WTC11 (cell line): ENCODE measurements at regions not wholly inside any gene's neighbourhood (a gene's known extent, or its start where the extent isn't known, plus 50 kb on each side); places are given as distances from the start of the nearest gene placed in this dataset.

Source experiments
- ATAC-seq: fragments of 200-7000 bp; cut with Tn5 transposase; 2 replicates; pipeline ENCODE4 v1.10.0; 2021; ENCODE audit warnings: mild to moderate bottlenecking, moderate library complexity
- CTCF ChIA-PET: fragments of 300-600 bp; sonication (Branson Sonifier 250); formaldehyde crosslinking; loops from one replicate; lab custom pipeline; 2021; ENCODE audit warnings: antibody characterized with exemption; lab: Charles Lee
- POLR2A ChIA-PET: fragments of 350-600 bp; sonication (Branson Sonifier 250); formaldehyde crosslinking; loops from one replicate; lab custom pipeline; 2021; ENCODE audit warnings: antibody characterized with exemption; lab: Charles Lee
- DNase-seq: peaks from one replicate; pipeline ENCODE4 v3.0.0; 2021; ENCODE audit warnings: low spot score
- H3K27ac Mint-ChIP-seq: 2 replicates; pipeline ENCODE4 v1.8.0; 2021; ENCODE audit warnings: mixed read lengths
- H3K27me3 Mint-ChIP-seq: 2 replicates; pipeline ENCODE4 v1.8.0; 2021; ENCODE audit warnings: low read depth, mild to moderate bottlenecking, moderate library complexity, mixed read lengths
- H3K36me3 Mint-ChIP-seq: 2 replicates; pipeline ENCODE4 v1.8.0; 2021; ENCODE audit warnings: mixed read lengths
- H3K4me1 Mint-ChIP-seq: 2 replicates; pipeline ENCODE4 v1.8.0; 2022; ENCODE audit warnings: mixed read lengths
- H3K4me3 Mint-ChIP-seq: 2 replicates; pipeline ENCODE4 v1.8.0; 2021; ENCODE audit warnings: mild to moderate bottlenecking, moderate library complexity, mixed read lengths
- H3K9me3 Mint-ChIP-seq: 2 replicates; pipeline ENCODE4 v1.8.0; 2021; ENCODE audit warnings: mixed read lengths
- ARID4B ChIP-seq: sonication (generic); formaldehyde crosslinking; IDR thresholded peaks from 2 replicates; pipeline ENCODE4 v1.8.0; 2023; ENCODE audit warnings: missing genetic modification reagents, mild to moderate bottlenecking, borderline replicate concordance
- ATF3 ChIP-seq: sonication (generic); formaldehyde crosslinking; conservative IDR thresholded peaks from 2 replicates; pipeline ENCODE4 v1.8.1; 2022; ENCODE audit warnings: mild to moderate bottlenecking, missing genetic modification reagents
- ATF6 ChIP-seq: sonication (generic); formaldehyde crosslinking; IDR thresholded peaks from 2 replicates; pipeline ENCODE4 v1.8.1; 2023; ENCODE audit warnings: mild to moderate bottlenecking, missing genetic modification reagents
- CREB1 ChIP-seq: sonication (generic); formaldehyde crosslinking; IDR thresholded peaks from 2 replicates; pipeline ENCODE4 v1.8.0; 2023; ENCODE audit warnings: mild to moderate bottlenecking, missing genetic modification reagents
- ELF4 ChIP-seq: sonication (generic); formaldehyde crosslinking; IDR thresholded peaks from 2 replicates; pipeline ENCODE4 v1.8.1; 2022; ENCODE audit warnings: low read depth, mild to moderate bottlenecking, moderate library complexity, missing genetic modification reagents
- GABPB1 ChIP-seq: sonication (generic); formaldehyde crosslinking; IDR thresholded peaks from 2 replicates; pipeline ENCODE4 v1.8.1; 2023; ENCODE audit warnings: mild to moderate bottlenecking, missing genetic modification reagents
- HMGA2 ChIP-seq: fragments of 250-450 bp; sonication (Bioruptor Pico); IDR thresholded peaks from 2 replicates; pipeline ENCODE4 v1.4.0; 2021; ENCODE audit warnings: mild to moderate bottlenecking, moderate library complexity
- JAZF1 ChIP-seq: fragments of 250-450 bp; sonication (Bioruptor Pico); IDR thresholded peaks from 2 replicates; pipeline ENCODE4 v1.9.0; 2021; ENCODE audit warnings: moderate library complexity, mild to moderate bottlenecking, inconsistent platforms
- MXD4 ChIP-seq: fragments of 250-450 bp; sonication (Bioruptor Pico); IDR thresholded peaks from 2 replicates; pipeline ENCODE4 v1.8.0; 2021; ENCODE audit warnings: mild to moderate bottlenecking, moderate library complexity, borderline replicate concordance
- NR1H2 ChIP-seq: sonication (generic); formaldehyde crosslinking; IDR thresholded peaks from 2 replicates; pipeline ENCODE4 v1.9.0; 2021; ENCODE audit warnings: mild to moderate bottlenecking, moderate library complexity, missing genetic modification reagents
- STAT6 ChIP-seq: sonication (generic); formaldehyde crosslinking; conservative IDR thresholded peaks from 2 replicates; pipeline ENCODE4 v1.8.1; 2023; ENCODE audit warnings: mild to moderate bottlenecking, low read depth, missing genetic modification reagents, moderate library complexity
- TEAD1 ChIP-seq: sonication (generic); formaldehyde crosslinking; IDR thresholded peaks from 2 replicates; pipeline ENCODE4 v1.8.0; 2022; ENCODE audit warnings: mild to moderate bottlenecking, missing genetic modification reagents
- USF1 ChIP-seq: sonication (generic); formaldehyde crosslinking; IDR thresholded peaks from 2 replicates; pipeline ENCODE4 v1.8.0; 2022; ENCODE audit warnings: mild to moderate bottlenecking, missing genetic modification reagents
- ZNF121 ChIP-seq: sonication (generic); formaldehyde crosslinking; IDR thresholded peaks from 2 replicates; pipeline ENCODE4 v1.8.0; 2023; ENCODE audit warnings: missing genetic modification reagents
- ZNF138 ChIP-seq: sonication (generic); formaldehyde crosslinking; conservative IDR thresholded peaks from 2 replicates; pipeline ENCODE4 v1.8.1; 2022; ENCODE audit warnings: mild to moderate bottlenecking, moderate library complexity, missing genetic modification reagents
- ZNF263 ChIP-seq: sonication (generic); formaldehyde crosslinking; IDR thresholded peaks from 2 replicates; pipeline ENCODE4 v1.8.1; 2022; ENCODE audit warnings: low read depth, mild to moderate bottlenecking, moderate library complexity, missing genetic modification reagents
- ZNF425 ChIP-seq: fragments of 250-450 bp; sonication (Bioruptor Pico); conservative IDR thresholded peaks from 2 replicates; pipeline ENCODE4 v1.9.0; 2021; ENCODE audit warnings: mild to moderate bottlenecking
- ZNF512 ChIP-seq: sonication (generic); formaldehyde crosslinking; IDR thresholded peaks from 2 replicates; pipeline ENCODE4 v1.8.1; 2022; ENCODE audit warnings: missing genetic modification reagents, borderline replicate concordance

GRCh38 chr7:41000042-41000441 is 702.8 kb downstream of the INHBA start (continued):
- TF ChIP-seq ARID4B (no peak), ATF3 (CRISPR knock-in tag) (no peak)

GRCh38 chr7:40996233-40996677 is 706.6 kb downstream of the INHBA start:
- ChIA-PET CTCF (no interaction called here), POLR2A (no interaction called here)
- ATAC-seq: no peak
- peaks cover 3% of the 10 kb centered on the region; the same call in 1 of the 2 replicates for H3K27me3 Mint-ChIP-seq
- no peak overlapping the region for H3K4me3 Mint-ChIP-seq
- H3K9me3 Mint-ChIP-seq: peaks cover 7% of the 10 kb centered on the region
- DNase-seq: no peak
- TF ChIP-seq ZNF121 (CRISPR knock-in tag) (no peak), TEAD1 (CRISPR knock-in tag) (no peak), ELF4 (CRISPR knock-in tag) (no peak), CREB1 (CRISPR knock-in tag) (no peak), ATF6 (CRISPR knock-in tag) (no peak), ZNF512 (CRISPR knock-in tag) (no peak), ZNF138 (no peak), JAZF1 (CRISPR knock-in tag) (no peak), ZNF425 (no peak), USF1 (CRISPR knock-in tag) (no peak), MXD4 (CRISPR knock-in tag) (no peak), STAT6 (CRISPR knock-in tag) (no peak), HMGA2 (CRISPR knock-in tag) (no peak), GABPB1 (CRISPR knock-in tag) (no peak), NR1H2 (no peak), ZNF263 (CRISPR knock-in tag) (no peak)
- peaks cover 10% of the 10 kb centered on the region for H3K4me1 Mint-ChIP-seq
- no peaks in the 10 kb centered on the region for H3K36me3 Mint-ChIP-seq
- no peak overlapping the region for H3K27ac Mint-ChIP-seq
